Spinal cord (tissue), 9 donors: ENCODE measurements at regions not wholly inside any gene's neighbourhood (a gene's known extent, or its start where the extent isn't known, plus 50 kb on each side); places are given as distances from the start of the nearest gene placed in this dataset.
A peak's percentile ranks its signal among the peaks of the same experiment; 100 is the strongest.

Source experiments
- DNase-seq, 6 donors: peaks; one replicate each; pipeline versions ENCODE4 v3.0.0 to v3.0.0-alpha.2; 2013 to 2015; ENCODE audit warnings: low spot score in 6 of 6, low read depth in 4 of 6
- H3K27ac ChIP-seq: one replicate; pipeline ENCODE4 v1.5.1; 2013; ENCODE audit warnings: low read depth, low read length, control low read depth
- H3K27me3 ChIP-seq: one replicate; pipeline ENCODE4 v1.6.1; 2013; ENCODE audit warnings: low read length; ENCODE audit not compliant: control insufficient read depth, insufficient read depth
- H3K36me3 ChIP-seq: one replicate; pipeline ENCODE4 v1.6.1; 2013; ENCODE audit warnings: low read length; ENCODE audit not compliant: control insufficient read depth, insufficient read depth
- H3K4me1 ChIP-seq: one replicate; pipeline ENCODE4 v1.6.1; 2013; ENCODE audit warnings: low read length; ENCODE audit not compliant: control insufficient read depth, insufficient read depth
- H3K4me3 ChIP-seq: one replicate; pipeline ENCODE4 v1.5.1; 2013; ENCODE audit warnings: low read depth, low read length, control low read depth
- H3K9me3 ChIP-seq: one replicate; pipeline ENCODE4 v1.6.1; 2013; ENCODE audit warnings: low read length; ENCODE audit not compliant: control insufficient read depth, insufficient read depth
- WGBS: methylation state at CpG from one replicate; pipeline ENCODE4 v1.1.5; 2013; ENCODE audit warnings: missing lambda C conversion rate; ENCODE audit not compliant: insufficient coverage; 5-methylcytosine and 5-hydroxymethylcytosine counted together
- donor health status: healthy.

- Histone ChIP-seq H3K27ac (no peak overlapping the region), H3K4me1 (no peaks in the 10 kb centered on the region)
- no peak for DNase-seq
Observed at GRCh38 chr6:133704371-133704770, 184.5 kb upstream of the TCF21 start.

GRCh38 chr6:133705066-133705465 lies 183.8 kb upstream of the TCF21 start:
- H3K36me3 ChIP-seq: no peaks in the 10 kb centered on the region
- DNase-seq: no peak
- H3K4me1 ChIP-seq: no peaks in the 10 kb centered on the region
- no CpG with 5 or more reads among the region's 1 CpG for WGBS
- H3K9me3 ChIP-seq: no peaks in the 10 kb centered on the region
- H3K4me3 ChIP-seq: no peak overlapping the region
- no peak overlapping the region for H3K27ac ChIP-seq
- H3K27me3 ChIP-seq: no peaks in the 10 kb centered on the region

More at GRCh38 chr6:133704371-133704770, 184.5 kb upstream of the TCF21 start:
- Histone ChIP-seq H3K4me3 (no peak overlapping the region), H3K36me3 (no peaks in the 10 kb centered on the region), H3K27me3 (no peaks in the 10 kb centered on the region), H3K9me3 (no peaks in the 10 kb centered on the region)

GRCh38 chr6:133705731-133706130 lies 183.2 kb upstream of the TCF21 start:
- H3K4me1 ChIP-seq: no peaks in the 10 kb centered on the region
- H3K27me3 ChIP-seq: no peaks in the 10 kb centered on the region
- H3K4me3 ChIP-seq: no peak overlapping the region
- H3K27ac ChIP-seq: no peak overlapping the region
- no peaks in the 10 kb centered on the region for H3K9me3 ChIP-seq
- DNase-seq: peak in 1 of 6 donors; percentile 12
- no peaks in the 10 kb centered on the region for H3K36me3 ChIP-seq
- WGBS: no CpG with 5 or more reads among the region's 2 CpGs

GRCh38 chr6:133707456-133707855 lies 181.5 kb upstream of the TCF21 start:
- H3K27me3 ChIP-seq: no peaks in the 10 kb centered on the region

GRCh38 chr6:133710826-133711225 lies 178.1 kb upstream of the TCF21 start:
- no peaks in the 10 kb centered on the region for H3K9me3 ChIP-seq
- H3K36me3 ChIP-seq: no peaks in the 10 kb centered on the region
- no peak overlapping the region for H3K27ac ChIP-seq
- H3K4me3 ChIP-seq: no peak overlapping the region
- no peak for DNase-seq
- no peaks in the 10 kb centered on the region for H3K27me3 ChIP-seq
- H3K4me1 ChIP-seq: no peaks in the 10 kb centered on the region

More at GRCh38 chr6:133707456-133707855, 181.5 kb upstream of the TCF21 start:
- Histone ChIP-seq H3K4me3 (no peak overlapping the region), H3K36me3 (no peaks in the 10 kb centered on the region), H3K27ac (no peak overlapping the region), H3K4me1 (no peaks in the 10 kb centered on the region), H3K9me3 (no peaks in the 10 kb centered on the region)
- 83% methylated on average over 2 of the region's 4 CpGs for WGBS
- DNase-seq: peak in 3 of 6 donors; percentile 2 to 95 (median 48)

- 100% methylated on average over 1 of the region's 3 CpGs for WGBS
- no peak overlapping the region for H3K27ac ChIP-seq
- DNase-seq: no peak
Observed at GRCh38 chr6:133715270-133715669, 173.6 kb upstream of the TCF21 start.

GRCh38 chr6:133724726-133725125 lies 164.2 kb upstream of the TCF21 start:
- Histone ChIP-seq H3K27me3 (no peaks in the 10 kb centered on the region), H3K4me1 (no peaks in the 10 kb centered on the region)
- WGBS: 97% methylated on average over 4 of the region's 4 CpGs

More at GRCh38 chr6:133715270-133715669, 173.6 kb upstream of the TCF21 start:
- Histone ChIP-seq H3K9me3 (no peaks in the 10 kb centered on the region), H3K4me1 (no peaks in the 10 kb centered on the region), H3K4me3 (no peak overlapping the region), H3K36me3 (no peaks in the 10 kb centered on the region), H3K27me3 (no peaks in the 10 kb centered on the region)

GRCh38 chr6:133726188-133726587 lies 162.7 kb upstream of the TCF21 start:
- Histone ChIP-seq H3K27me3 (no peaks in the 10 kb centered on the region), H3K9me3 (peaks cover 5% of the 10 kb centered on the region), H3K27ac (no peak overlapping the region), H3K4me1 (no peaks in the 10 kb centered on the region), H3K4me3 (no peak overlapping the region), H3K36me3 (no peaks in the 10 kb centered on the region)
- WGBS: no CpG with 5 or more reads among the region's 2 CpGs
- DNase-seq: no peak

More at GRCh38 chr6:133724726-133725125, 164.2 kb upstream of the TCF21 start:
- no peak overlapping the region for H3K27ac ChIP-seq
- H3K9me3 ChIP-seq: peaks cover 5% of the 10 kb centered on the region
- H3K4me3 ChIP-seq: no peak overlapping the region
- no peak for DNase-seq
- no peaks in the 10 kb centered on the region for H3K36me3 ChIP-seq

GRCh38 chr6:133730881-133731280 lies 158.0 kb upstream of the TCF21 start:
- Histone ChIP-seq H3K4me1 (no peaks in the 10 kb centered on the region), H3K36me3 (no peaks in the 10 kb centered on the region), H3K27ac (no peak overlapping the region), H3K4me3 (no peak overlapping the region), H3K9me3 (peaks cover 3% of the 10 kb centered on the region), H3K27me3 (no peaks in the 10 kb centered on the region)
- peak in 1 of 6 donors; percentile 17 for DNase-seq
- no CpG with 5 or more reads among the region's 4 CpGs for WGBS

GRCh38 chr6:133740218-133740617 lies 148.7 kb upstream of the TCF21 start:
- DNase-seq: no peak
- WGBS: no CpG with 5 or more reads among the region's 5 CpGs
- H3K4me3 ChIP-seq: no peak overlapping the region
- H3K27me3 ChIP-seq: no peaks in the 10 kb centered on the region
- no peaks in the 10 kb centered on the region for H3K9me3 ChIP-seq
- no peaks in the 10 kb centered on the region for H3K36me3 ChIP-seq
- H3K4me1 ChIP-seq: no peaks in the 10 kb centered on the region
- no peak overlapping the region for H3K27ac ChIP-seq
